Fibroblast of the aortic adventitia (primary cell): ENCODE measurements at regions not wholly inside any gene's neighbourhood (a gene's known extent, or its start where the extent isn't known, plus 50 kb on each side); places are given as distances from the start of the nearest gene placed in this dataset.
"Not testable (repeated sequence)": the region's sequence is repeated elsewhere in the genome, so short reads cannot be mapped to it uniquely, and the experiment has no call there.

ENCODE experiments used
- DNase-seq: peaks from one replicate; pipeline ENCODE4 v3.0.0-alpha.2; 2010; ENCODE audit warnings: low read depth
- H3K4me3 ChIP-seq: 2 replicates; pipeline ENCODE4 v1.5.1; 2011; ENCODE audit warnings: low read depth, mild to moderate bottlenecking, control low read depth, low read length, moderate library complexity
- CTCF ChIP-seq: IDR thresholded peaks from 2 replicates; pipeline ENCODE4 v1.5.1; 2011; ENCODE audit warnings: mild to moderate bottlenecking, low read length, control low read depth, inconsistent platforms; ENCODE audit not compliant: insufficient read depth

GRCh38 chr4:13678186-13678924, 50.8 kb upstream of the BOD1L1 start:
- DNase-seq = no peak
- TF ChIP-seq CTCF = no peak

GRCh38 chr4:13681570-13681969, 54.0 kb upstream of the BOD1L1 start:
- no peak for TF ChIP-seq CTCF

More at GRCh38 chr4:13678186-13678924, 50.8 kb upstream of the BOD1L1 start:
- no peak overlapping the region for H3K4me3 ChIP-seq

GRCh38 chr4:13694256-13694655, 66.7 kb upstream of the BOD1L1 start:
- H3K4me3 ChIP-seq = no peak overlapping the region
- DNase-seq = no peak
- TF ChIP-seq CTCF = no peak

More at GRCh38 chr4:13681570-13681969, 54.0 kb upstream of the BOD1L1 start:
- H3K4me3 ChIP-seq = no peak overlapping the region
- no peak for DNase-seq

GRCh38 chr4:13698296-13698695, 70.8 kb upstream of the BOD1L1 start:
- TF ChIP-seq CTCF = no peak
- no peak overlapping the region for H3K4me3 ChIP-seq
- DNase-seq = no peak

GRCh38 chr4:13700021-13700857, 72.7 kb upstream of the BOD1L1 start:
- DNase-seq = peak; percentile 94
- TF ChIP-seq CTCF = no peak

GRCh38 chr4:13700858-13701140, 73.3 kb upstream of the BOD1L1 start:
- not testable (repeated sequence) for H3K4me3 ChIP-seq, DNase-seq

More at GRCh38 chr4:13700021-13700857, 72.7 kb upstream of the BOD1L1 start:
- H3K4me3 ChIP-seq = no peak overlapping the region

GRCh38 chr4:13701937-13702446, 74.5 kb upstream of the BOD1L1 start:
- no peak overlapping the region for H3K4me3 ChIP-seq
- no peak for TF ChIP-seq CTCF
- peak; percentile 92 for DNase-seq
